ENCODE measurements at regions not wholly inside any gene's neighbourhood (a gene's known extent, or its start where the extent isn't known, plus 50 kb on each side); places are given as distances from the start of the nearest gene placed in this dataset.

- Histone ChIP-seq H3K9me2 (ENCODE audit: low read depth, low read length) (no peaks in the 10 kb centered on the region), H3K4me2 (ENCODE audit: low read length) (no peak overlapping the region), H2AFZ (ENCODE audit: low read length) (no peak overlapping the region), H3K4me3 (ENCODE audit: low read depth, low read length, poor library complexity, severe bottlenecking) (no peak overlapping the region), H3K9me3 (ENCODE audit: low read length) (no peaks in the 10 kb centered on the region), H3K79me2 (ENCODE audit: insufficient read depth, low read length) (no peaks in the 10 kb centered on the region), H3K27ac (ENCODE audit: low read depth, low read length, poor library complexity, severe bottlenecking) (no peak overlapping the region), H3K36me3 (ENCODE audit: insufficient read depth, low read length) (no peaks in the 10 kb centered on the region), H3K27me3 (ENCODE audit: insufficient read depth, low read length) (no peaks in the 10 kb centered on the region), H3F3A (ENCODE audit: insufficient read depth, low read length) (no peaks in the 10 kb centered on the region), H4K20me1 (ENCODE audit: insufficient read depth, low read length) (no peaks in the 10 kb centered on the region), H3K9ac (ENCODE audit: low read length) (no peak overlapping the region), H3K4me1 (ENCODE audit: insufficient read depth, low read length, severe bottlenecking) (no peaks in the 10 kb centered on the region)
- TF ChIP-seq EZH2 (IDR thresholded peaks at IDR 0.05; ENCODE audit: borderline replicate concordance, low read length), result no peak
Measured at GRCh38 chr16:74033441-74033995, 263.1 kb upstream of the PSMD7 start.

DNA sequence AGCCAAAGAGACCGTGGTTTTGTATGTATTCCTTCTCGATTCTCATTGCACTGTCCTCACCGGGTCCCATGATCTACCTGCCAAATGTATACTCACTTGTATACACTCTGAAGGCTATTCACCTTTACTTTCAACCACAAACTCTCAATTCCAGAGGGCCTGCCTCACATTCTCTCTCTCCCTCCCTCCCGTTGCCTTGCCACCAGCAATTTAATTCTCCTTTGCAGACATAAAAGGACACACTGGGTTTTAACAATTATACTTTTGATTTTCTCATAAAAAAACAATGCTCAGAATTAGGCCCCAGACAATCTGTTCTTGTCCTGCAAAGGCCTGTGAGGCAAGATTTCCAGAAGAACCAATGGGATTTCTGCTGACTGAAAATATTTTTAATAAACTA, 265.1 kb upstream of the PSMD7 start:
- Histone ChIP-seq H3K27ac (ENCODE audit: low read depth, low read length, poor library complexity, severe bottlenecking) (no peak overlapping the region), H4K20me1 (ENCODE audit: insufficient read depth, low read length) (no peaks in the 10 kb centered on the region), H3K9me2 (ENCODE audit: low read depth, low read length) (no peaks in the 10 kb centered on the region), H3K27me3 (ENCODE audit: insufficient read depth, low read length) (no peaks in the 10 kb centered on the region; the same call in 1 of the 2 replicates), H3K36me3 (ENCODE audit: insufficient read depth, low read length) (no peaks in the 10 kb centered on the region), H2AFZ (ENCODE audit: low read length) (no peak overlapping the region), H3K79me2 (ENCODE audit: insufficient read depth, low read length) (no peaks in the 10 kb centered on the region), H3K4me3 (ENCODE audit: low read depth, low read length, poor library complexity, severe bottlenecking) (no peak overlapping the region), H3K4me2 (ENCODE audit: low read length) (no peak overlapping the region), H3K9me3 (ENCODE audit: low read length) (no peaks in the 10 kb centered on the region), H3F3A (ENCODE audit: insufficient read depth, low read length) (no peaks in the 10 kb centered on the region), H3K9ac (ENCODE audit: low read length) (no peak overlapping the region), H3K4me1 (ENCODE audit: insufficient read depth, low read length, severe bottlenecking) (no peaks in the 10 kb centered on the region)
- TF ChIP-seq EZH2 (IDR thresholded peaks at IDR 0.05; ENCODE audit: borderline replicate concordance, low read length), result no peak
- TF ChIP-seq, protein P1, sequence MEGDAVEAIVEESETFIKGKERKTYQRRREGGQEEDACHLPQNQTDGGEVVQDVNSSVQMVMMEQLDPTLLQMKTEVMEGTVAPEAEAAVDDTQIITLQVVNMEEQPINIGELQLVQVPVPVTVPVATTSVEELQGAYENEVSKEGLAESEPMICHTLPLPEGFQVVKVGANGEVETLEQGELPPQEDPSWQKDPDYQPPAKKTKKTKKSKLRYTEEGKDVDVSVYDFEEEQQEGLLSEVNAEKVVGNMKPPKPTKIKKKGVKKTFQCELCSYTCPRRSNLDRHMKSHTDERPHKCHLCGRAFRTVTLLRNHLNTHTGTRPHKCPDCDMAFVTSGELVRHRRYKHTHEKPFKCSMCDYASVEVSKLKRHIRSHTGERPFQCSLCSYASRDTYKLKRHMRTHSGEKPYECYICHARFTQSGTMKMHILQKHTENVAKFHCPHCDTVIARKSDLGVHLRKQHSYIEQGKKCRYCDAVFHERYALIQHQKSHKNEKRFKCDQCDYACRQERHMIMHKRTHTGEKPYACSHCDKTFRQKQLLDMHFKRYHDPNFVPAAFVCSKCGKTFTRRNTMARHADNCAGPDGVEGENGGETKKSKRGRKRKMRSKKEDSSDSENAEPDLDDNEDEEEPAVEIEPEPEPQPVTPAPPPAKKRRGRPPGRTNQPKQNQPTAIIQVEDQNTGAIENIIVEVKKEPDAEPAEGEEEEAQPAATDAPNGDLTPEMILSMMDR (IDR thresholded peaks at IDR 0.05; ENCODE audit: low read length), result no peak

GRCh38 chr16:74030000-74030706, 266.5 kb upstream of the PSMD7 start:
- H3K4me2 ChIP-seq (ENCODE audit: low read length), result no peak overlapping the region
- H3K27me3 ChIP-seq (ENCODE audit: insufficient read depth, low read length), result no peaks in the 10 kb centered on the region; the same call in 1 of the 2 replicates
- no peaks in the 10 kb centered on the region for H3K9me3 ChIP-seq (ENCODE audit: low read length)
- no peaks in the 10 kb centered on the region for H4K20me1 ChIP-seq (ENCODE audit: insufficient read depth, low read length)
- TF ChIP-seq EZH2 (IDR thresholded peaks at IDR 0.05; ENCODE audit: borderline replicate concordance, low read length), result no peak
- TF ChIP-seq, protein P1 (IDR thresholded peaks at IDR 0.05; ENCODE audit: low read length), result no peak
- no peaks in the 10 kb centered on the region for H3K79me2 ChIP-seq (ENCODE audit: insufficient read depth, low read length)
- no peaks in the 10 kb centered on the region for H3K36me3 ChIP-seq (ENCODE audit: insufficient read depth, low read length)
- no peak overlapping the region for H3K4me3 ChIP-seq (ENCODE audit: low read depth, low read length, poor library complexity, severe bottlenecking)
- H3K27ac ChIP-seq (ENCODE audit: low read depth, low read length, poor library complexity, severe bottlenecking), result no peak overlapping the region
- no peak overlapping the region for H3K9ac ChIP-seq (ENCODE audit: low read length)
- no peaks in the 10 kb centered on the region for H3F3A ChIP-seq (ENCODE audit: insufficient read depth, low read length)
- H2AFZ ChIP-seq (ENCODE audit: low read length), result no peak overlapping the region
- no peaks in the 10 kb centered on the region for H3K4me1 ChIP-seq (ENCODE audit: insufficient read depth, low read length, severe bottlenecking)
- no peaks in the 10 kb centered on the region for H3K9me2 ChIP-seq (ENCODE audit: low read depth, low read length)
